CD4-positive, alpha-beta T cell treated with Interleukin-17A for 4 hours (primary cell): ENCODE measurements at regions not wholly inside any gene's neighbourhood (a gene's known extent, or its start where the extent isn't known, plus 50 kb on each side); places are given as distances from the start of the nearest gene placed in this dataset.

Source experiments
- DNase-seq: peaks from one replicate; pipeline ENCODE4 v3.0.0-alpha.2; 2020; ENCODE audit warnings: mixed read lengths

GRCh38 chr18:25469489-25469888 lies 117.5 kb upstream of the ZNF521 start:
- no peak for DNase-seq

GRCh38 chr18:25467226-25467987 lies 115.4 kb upstream of the ZNF521 start:
- DNase-seq: no peak

- DNase-seq: no peak
Measured at GRCh38 chr18:25465152-25465732, 113.3 kb upstream of the ZNF521 start.

GRCh38 chr18:25464227-25464626 lies 112.3 kb upstream of the ZNF521 start:
- DNase-seq: no peak

- DNase-seq: no peak
Measured at GRCh38 chr18:25463726-25464125, 111.8 kb upstream of the ZNF521 start.

GRCh38 chr18:25459814-25460213 lies 107.8 kb upstream of the ZNF521 start:
- no peak for DNase-seq

GRCh38 chr18:25457601-25458000 lies 105.6 kb upstream of the ZNF521 start:
- no peak for DNase-seq

GRCh38 chr18:25457126-25457525 lies 105.2 kb upstream of the ZNF521 start:
- DNase-seq: no peak

- DNase-seq: no peak
Measured at GRCh38 chr18:25456334-25457010, 104.5 kb upstream of the ZNF521 start.

- DNase-seq: no peak
Measured at GRCh38 chr18:25455646-25456045, 103.7 kb upstream of the ZNF521 start.

- no peak for DNase-seq
Measured at GRCh38 chr18:25455159-25455558, 103.2 kb upstream of the ZNF521 start.

- DNase-seq: no peak
Measured at GRCh38 chr18:25454730-25455129, 102.8 kb upstream of the ZNF521 start.

GRCh38 chr18:25454270-25454659 lies 102.3 kb upstream of the ZNF521 start:
- DNase-seq: no peak

GRCh38 chr18:25453556-25454269 lies 101.7 kb upstream of the ZNF521 start:
- no peak for DNase-seq

- DNase-seq: no peak
Measured at GRCh38 chr18:25451077-25451658, 99.2 kb upstream of the ZNF521 start.

GRCh38 chr18:25449046-25449445 lies 97.1 kb upstream of the ZNF521 start:
- no peak for DNase-seq

GRCh38 chr18:25446972-25447371 lies 95.0 kb upstream of the ZNF521 start:
- DNase-seq: no peak

- no peak for DNase-seq
Measured at GRCh38 chr18:25445430-25445829, 93.5 kb upstream of the ZNF521 start.

- no peak for DNase-seq
Measured at GRCh38 chr18:25443776-25444175, 91.8 kb upstream of the ZNF521 start.

- DNase-seq: no peak
Measured at GRCh38 chr18:25435149-25435782, 83.3 kb upstream of the ZNF521 start.

GRCh38 chr18:25434745-25435144 lies 82.8 kb upstream of the ZNF521 start:
- no peak for DNase-seq

- no peak for DNase-seq
Measured at GRCh38 chr18:25433590-25433989, 81.6 kb upstream of the ZNF521 start.

GRCh38 chr18:25425024-25425423 lies 73.1 kb upstream of the ZNF521 start:
- no peak for DNase-seq
